Left kidney (tissue), 1 donor: ENCODE measurements at regions not wholly inside any gene's neighbourhood (a gene's known extent, or its start where the extent isn't known, plus 50 kb on each side); places are given as distances from the start of the nearest gene placed in this dataset.
"Not testable (repeated sequence)": the region's sequence is repeated elsewhere in the genome, so short reads cannot be mapped to it uniquely, and the experiment has no call there.

ENCODE experiments used
- DNase-seq: peaks from one replicate; pipeline ENCODE4 v3.0.0-alpha.2; 2013

DNA sequence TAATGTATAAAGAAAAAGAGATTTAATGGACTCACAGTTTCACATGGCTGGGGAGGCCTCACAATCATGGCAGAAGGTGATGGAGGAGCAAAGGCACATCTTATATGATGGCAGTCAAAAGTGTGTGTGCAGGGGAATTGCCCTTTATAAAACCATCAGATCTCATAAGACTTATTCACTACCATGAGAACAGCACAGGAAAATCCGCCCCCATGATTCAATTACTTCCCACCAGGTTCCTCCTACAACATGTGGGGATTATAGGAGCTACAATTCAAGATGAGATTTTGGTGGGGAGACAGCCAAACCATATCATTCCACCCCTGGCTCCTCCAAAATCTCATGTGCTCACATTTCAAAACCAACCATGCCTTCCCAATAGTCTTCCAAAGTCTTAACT, 82.5 kb upstream of the ANKRD1 start:
- not testable (repeated sequence) for DNase-seq

DNA sequence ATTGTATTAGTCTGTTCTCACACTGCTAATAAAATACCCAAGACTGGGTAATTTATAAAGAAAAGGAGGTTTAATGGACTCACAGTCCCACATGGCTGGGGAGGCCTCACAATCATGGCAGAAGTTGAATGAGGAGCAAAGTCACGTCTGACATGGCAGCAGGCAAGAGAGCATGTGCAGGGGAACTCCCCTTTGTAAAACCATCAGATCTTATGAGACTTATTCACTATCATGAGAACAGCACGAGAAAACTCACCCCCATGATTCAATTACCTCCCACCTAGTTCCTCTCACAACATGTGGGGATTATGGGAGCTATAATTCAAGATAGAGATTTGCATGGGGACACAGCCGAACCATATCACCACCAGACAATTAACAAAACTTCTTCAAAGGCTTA, 84.4 kb upstream of the ANKRD1 start:
- DNase-seq, result not testable (repeated sequence)

- peak; percentile 65 for DNase-seq
Observed at GRCh38 chr10:91006001-91006751, 85.3 kb upstream of the ANKRD1 start.

- no peak for DNase-seq
Observed at GRCh38 chr10:91006752-91007346, 86.0 kb upstream of the ANKRD1 start.

- DNase-seq, result no peak
Observed at GRCh38 chr10:91007655-91008054, 86.8 kb upstream of the ANKRD1 start.

GRCh38 chr10:91009121-91009520, 88.2 kb upstream of the ANKRD1 start:
- no peak for DNase-seq

DNA sequence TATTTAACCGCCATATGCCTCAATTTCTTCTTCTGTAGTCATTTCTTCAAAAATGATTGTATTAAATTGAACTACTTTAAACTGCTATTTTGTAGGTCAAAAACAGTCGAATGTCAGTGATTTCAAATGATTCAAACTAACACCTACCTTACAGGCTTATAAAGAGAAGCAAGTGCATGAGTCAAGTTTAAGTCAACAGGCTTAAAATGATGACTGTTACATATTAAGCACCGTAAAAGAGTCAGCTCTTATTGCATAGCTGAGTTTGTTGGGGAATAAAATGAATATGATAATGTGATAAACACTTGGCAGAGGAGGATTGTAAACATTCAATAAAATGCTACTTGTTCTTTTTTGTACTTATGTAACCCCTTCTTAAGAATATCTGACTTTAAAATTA, 90.1 kb upstream of the ANKRD1 start:
- DNase-seq, result no peak

DNA sequence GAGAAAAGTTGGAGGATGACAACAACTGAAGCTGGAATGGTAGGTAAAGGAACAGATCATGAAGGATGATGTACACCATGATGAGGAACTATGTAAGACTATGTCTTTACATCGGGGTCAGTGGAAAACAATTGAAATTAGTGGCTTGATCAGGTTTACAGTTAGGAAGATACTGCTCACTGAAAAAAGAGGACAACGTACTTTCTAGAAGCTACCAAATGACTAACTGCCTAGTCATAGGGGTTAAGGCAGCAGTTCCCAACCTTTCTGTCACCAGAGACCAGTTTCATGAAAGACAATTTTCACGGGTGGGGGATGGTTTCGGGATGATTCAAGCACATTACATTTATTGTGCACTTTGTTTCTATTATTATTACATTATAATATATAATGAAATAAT, 91.6 kb upstream of the ANKRD1 start:
- DNase-seq, result no peak

GRCh38 chr10:91013985-91014384, 93.1 kb upstream of the ANKRD1 start:
- no peak for DNase-seq

DNA sequence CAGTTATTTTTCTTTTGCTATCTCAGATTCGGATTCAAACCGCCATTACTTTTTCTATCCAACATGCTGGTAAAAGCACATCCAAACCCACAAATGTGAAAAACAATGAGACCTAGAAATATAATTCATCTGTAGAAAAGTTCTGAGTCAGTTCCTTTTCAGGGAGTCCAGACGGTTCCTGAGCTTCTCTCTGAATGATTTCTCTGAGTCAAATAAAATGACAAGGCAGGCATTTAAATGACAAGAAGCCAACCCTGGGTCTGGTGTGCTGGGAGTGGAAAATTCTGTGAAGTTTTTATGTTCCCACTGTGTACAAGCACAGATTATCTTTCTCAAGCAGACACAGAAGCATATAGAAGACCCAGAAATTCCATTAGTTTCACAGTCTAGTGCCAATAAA, 96.3 kb upstream of the ANKRD1 start:
- no peak for DNase-seq

GRCh38 chr10:91021901-91022300, 101.0 kb upstream of the ANKRD1 start:
- DNase-seq, result no peak

DNA sequence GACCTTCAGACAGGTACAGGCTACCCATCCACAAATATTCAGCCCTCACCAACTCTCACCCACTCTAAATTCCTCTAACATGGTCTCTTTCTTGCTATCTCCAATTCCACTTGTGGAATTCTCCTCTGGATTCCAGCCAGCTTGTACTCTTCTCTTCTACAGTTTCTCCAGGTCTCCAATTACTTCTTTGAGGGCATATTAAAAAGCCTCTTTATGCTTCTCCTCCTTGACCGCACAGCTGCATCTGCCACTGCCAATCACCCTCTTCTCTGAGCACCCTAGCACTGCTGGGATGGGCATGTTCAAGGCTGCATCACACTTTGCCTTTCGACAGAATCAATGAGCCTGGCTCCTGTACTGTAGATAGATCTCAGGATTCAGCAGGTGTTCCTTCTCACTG, 101.5 kb upstream of the ANKRD1 start:
- no peak for DNase-seq

- DNase-seq, result peak; percentile 47
Observed at GRCh38 chr10:91022924-91023699, 102.2 kb upstream of the ANKRD1 start.

DNA sequence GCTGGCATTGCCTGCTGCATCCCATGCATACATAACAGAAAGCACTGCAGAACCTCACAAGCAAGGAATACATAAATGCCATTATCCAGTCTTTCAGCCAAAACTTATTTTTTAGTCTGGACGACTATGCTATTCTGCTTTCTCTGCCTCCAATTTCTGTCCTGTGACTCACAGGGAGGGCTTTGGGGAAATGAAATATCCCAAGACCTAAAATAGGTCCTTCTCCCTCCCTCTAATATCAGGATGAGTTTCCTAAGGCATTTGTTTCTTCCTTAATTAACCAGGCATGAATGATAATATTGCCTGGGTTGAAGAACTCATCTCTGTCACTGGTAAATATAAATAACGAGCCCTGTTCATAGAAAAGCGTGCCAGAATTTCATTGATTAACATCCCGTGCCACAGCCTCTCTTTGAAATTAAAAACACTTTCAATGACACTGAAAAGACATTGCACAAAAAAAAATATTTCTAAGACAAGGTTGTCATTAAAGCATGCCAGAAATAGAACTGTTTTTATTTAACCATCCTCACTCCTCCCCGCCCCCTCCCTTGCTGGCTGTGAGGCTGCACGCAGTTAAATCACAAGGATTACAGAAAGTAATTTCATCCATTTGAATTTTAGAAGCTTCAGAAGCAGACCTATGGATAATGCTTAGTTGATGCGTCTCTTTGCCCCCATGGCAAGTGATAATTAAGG, 103.0 kb upstream of the ANKRD1 start:
- no peak for DNase-seq

DNA sequence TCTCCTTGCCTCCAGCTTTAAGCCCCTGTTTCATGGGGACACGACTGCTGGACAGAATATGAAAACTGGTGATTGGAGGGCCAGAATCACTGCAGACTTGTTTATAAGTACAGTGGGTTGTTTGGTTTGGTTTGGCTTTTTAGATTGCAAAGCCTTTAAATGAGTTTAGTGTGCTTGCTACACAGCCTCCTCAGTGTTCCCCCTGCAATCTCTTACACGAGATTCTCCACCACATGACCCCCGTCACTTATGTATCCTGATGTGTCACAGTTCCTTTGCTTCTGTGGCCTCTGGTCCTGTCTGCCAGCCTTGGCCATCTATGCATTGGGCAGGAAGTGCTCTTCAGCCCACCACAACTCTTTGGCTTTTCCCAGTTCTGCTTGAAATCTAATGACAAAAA, 103.7 kb upstream of the ANKRD1 start:
- DNase-seq, result no peak

DNA sequence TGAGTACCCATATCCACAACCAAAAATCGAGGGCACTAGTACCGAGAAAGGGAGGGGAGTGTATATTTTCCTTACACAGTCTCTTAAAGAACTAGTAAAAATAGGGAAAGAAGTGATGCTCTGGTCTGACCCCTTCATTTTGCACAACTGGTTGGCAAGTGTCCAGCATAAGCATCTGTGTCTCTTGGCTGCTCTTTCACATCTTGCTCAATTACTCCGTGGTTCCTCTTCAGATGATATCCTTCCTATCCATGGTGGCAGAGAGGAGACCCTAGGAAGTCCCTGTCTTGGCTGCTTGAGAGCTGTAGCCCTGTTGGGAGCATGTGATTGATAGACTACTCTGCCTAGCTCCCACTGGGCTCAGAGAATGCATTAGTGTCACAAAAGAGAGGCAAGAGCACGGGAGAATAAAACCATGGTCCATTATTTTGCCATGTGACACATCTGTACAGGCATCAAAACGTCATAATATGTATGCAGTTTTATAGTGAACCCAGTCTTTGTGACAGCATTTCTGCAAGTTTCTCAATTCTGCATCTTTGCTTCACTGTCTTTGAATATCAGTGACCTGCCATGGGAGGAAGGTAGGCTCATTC, 111.8 kb upstream of the ANKRD1 start:
- DNase-seq, result no peak

DNA sequence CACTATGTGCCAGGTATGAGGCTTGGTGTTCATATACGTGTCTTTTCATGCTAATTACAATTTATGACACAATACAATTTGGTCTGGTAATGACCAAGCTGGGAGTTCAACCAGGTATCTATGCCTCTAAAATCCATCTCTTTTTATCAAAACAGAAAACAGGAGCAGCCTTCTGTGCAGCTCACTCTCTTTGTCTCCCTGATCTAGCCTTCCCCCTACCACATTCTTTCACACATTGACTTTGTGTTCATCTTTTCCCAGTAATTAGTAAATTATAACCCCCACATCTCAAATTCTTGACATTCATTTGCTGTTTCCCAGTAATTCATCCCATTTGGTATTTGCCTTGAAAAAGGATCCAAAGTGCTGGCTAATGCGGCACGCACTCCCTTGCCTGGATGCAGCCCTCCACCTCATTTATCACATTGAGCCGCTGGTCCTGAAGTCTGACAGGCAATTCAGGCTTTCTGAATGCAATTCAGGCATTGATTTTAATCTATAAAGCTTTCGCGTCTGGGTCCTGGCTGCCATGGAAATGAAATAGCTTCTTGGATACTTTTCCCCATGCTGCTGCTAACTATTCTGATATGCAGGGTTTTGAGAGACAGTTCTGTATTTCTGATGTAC, 112.5 kb upstream of the ANKRD1 start:
- no peak for DNase-seq

- DNase-seq, result no peak
Observed at GRCh38 chr10:91034042-91034441, 113.2 kb upstream of the ANKRD1 start.

- peak; percentile 65 for DNase-seq
Observed at GRCh38 chr10:91034494-91035159, 113.7 kb upstream of the ANKRD1 start.

DNA sequence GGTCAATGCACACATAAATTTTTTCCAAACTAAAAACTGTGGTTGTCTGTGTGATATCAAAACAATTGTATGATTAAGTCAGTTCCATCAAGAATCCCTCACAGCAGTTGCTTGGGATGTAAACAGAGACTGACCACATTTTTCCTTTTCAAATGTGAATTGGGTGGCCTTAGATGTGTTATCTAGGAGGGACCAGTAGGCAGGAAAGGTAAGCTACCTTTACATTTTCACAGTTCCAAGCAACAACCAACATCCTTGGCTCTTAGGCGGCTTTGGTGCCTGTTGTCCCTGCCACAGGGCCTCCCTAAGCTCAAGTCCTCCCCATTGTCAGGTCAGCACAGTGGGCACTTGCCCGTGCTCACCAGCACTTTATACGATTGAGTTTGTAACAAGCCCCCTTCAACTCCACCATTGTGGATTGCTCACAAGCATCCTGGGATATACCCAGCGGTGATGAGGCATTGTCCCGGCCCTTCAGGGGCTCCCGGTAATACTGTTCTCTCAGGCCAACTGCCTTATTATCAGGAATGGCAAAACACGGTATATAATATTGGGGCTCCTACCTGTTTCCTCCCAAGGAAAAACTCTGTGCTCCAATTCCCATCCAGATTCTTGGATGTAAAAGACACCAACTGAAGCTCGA, 114.9 kb upstream of the ANKRD1 start:
- DNase-seq, result no peak
